Ascending aorta (tissue), 2 donors: ENCODE measurements at regions not wholly inside any gene's neighbourhood (a gene's known extent, or its start where the extent isn't known, plus 50 kb on each side); places are given as distances from the start of the nearest gene placed in this dataset.

Experiments used
- DNase-seq, 2 donors: peaks; one replicate each; pipeline ENCODE4 v3.0.0-alpha.2; 2019; ENCODE audit warnings: low spot score in 2 of 2
- H3K27ac ChIP-seq, 2 donors: fragments of 200-600 bp; sonication (generic); one replicate each; pipeline ENCODE4 v1.5.1; 2016 to 2017; ENCODE audit warnings: mild to moderate bottlenecking in 1 of 2
- H3K27me3 ChIP-seq: fragments of 200-600 bp; sonication (generic); one replicate; pipeline ENCODE4 v1.5.1; 2017
- H3K36me3 ChIP-seq, 2 donors: fragments of 200-600 bp; sonication (generic); one replicate each; pipeline ENCODE4 v1.5.1; 2016
- H3K4me1 ChIP-seq, 2 donors: fragments of 200-600 bp; sonication (generic); one replicate each; pipeline ENCODE4 v1.5.1; 2016 to 2017; ENCODE audit warnings: mild to moderate bottlenecking in 1 of 2
- H3K4me3 ChIP-seq, 2 donors: fragments of 200-600 bp; sonication (generic); one replicate each; pipeline ENCODE4 v1.5.1; 2016 to 2017; ENCODE audit warnings: mild to moderate bottlenecking in 1 of 2
- H3K9me3 ChIP-seq, 2 donors: fragments of 200-600 bp; sonication (generic); one replicate each; pipeline ENCODE4 v1.5.1; 2016
- CTCF ChIP-seq, 3 experiments: fragments of 200-600 bp in 2 of 3; fragments of 450-650 bp in 1 of 3; sonication (generic) in 2 of 3; IDR thresholded peaks; one replicate each; pipeline ENCODE4 v1.5.1; 2016 to 2019; ENCODE audit warnings: antibody characterized with exemption in 3 of 3, mild to moderate bottlenecking in 1 of 3, moderate library complexity in 1 of 3
- intact Hi-C: fragments of 100-400 bp; cut with DNase I; formaldehyde crosslinking; loops from one replicate; pipeline ENCODE4 v1.15.1; 2023

- H3K36me3 ChIP-seq = no peaks in the 10 kb centered on the region
- no peak for TF ChIP-seq CTCF (IDR thresholded peaks at IDR 0.05)
- peaks cover 0 to 4% of the 10 kb centered on the region in 2 donors for H3K9me3 ChIP-seq
- no peaks in the 10 kb centered on the region for H3K27me3 ChIP-seq
- no peak overlapping the region for H3K27ac ChIP-seq
- no peak for DNase-seq
- no peaks in the 10 kb centered on the region for H3K4me1 ChIP-seq
- intact Hi-C loops = no loop called here
- H3K4me3 ChIP-seq = no peak overlapping the region
Measured at GRCh38 chr4:178244785-178245184, 802.5 kb upstream of the AGA start.

GRCh38 chr4:178255172-178255571 lies 812.9 kb upstream of the AGA start:
- Histone ChIP-seq H3K4me1 (no peaks in the 10 kb centered on the region), H3K9me3 (no peaks in the 10 kb centered on the region), H3K36me3 (no peaks in the 10 kb centered on the region), H3K27me3 (no peaks in the 10 kb centered on the region), H3K4me3 (no peak overlapping the region), H3K27ac (no peak overlapping the region)
- no peak for TF ChIP-seq CTCF (IDR thresholded peaks at IDR 0.05)
- DNase-seq = no peak
- intact Hi-C loops = no loop called here

GRCh38 chr4:178258603-178259002 lies 816.4 kb upstream of the AGA start:
- no peaks in the 10 kb centered on the region for H3K27me3 ChIP-seq
- no peak overlapping the region for H3K4me3 ChIP-seq
- DNase-seq = no peak
- TF ChIP-seq CTCF (IDR thresholded peaks at IDR 0.05) = no peak
- no peaks in the 10 kb centered on the region for H3K36me3 ChIP-seq
- H3K9me3 ChIP-seq = no peaks in the 10 kb centered on the region
- no peak overlapping the region for H3K27ac ChIP-seq
- no peaks in the 10 kb centered on the region for H3K4me1 ChIP-seq
- intact Hi-C loops = no loop called here

- no peaks in the 10 kb centered on the region for H3K4me1 ChIP-seq
- no peaks in the 10 kb centered on the region for H3K27me3 ChIP-seq
- no peak overlapping the region for H3K4me3 ChIP-seq
- no peak for TF ChIP-seq CTCF (IDR thresholded peaks at IDR 0.05)
- DNase-seq = no peak
- H3K36me3 ChIP-seq = no peaks in the 10 kb centered on the region
- intact Hi-C loops = no loop called here
- H3K27ac ChIP-seq = no peak overlapping the region
- H3K9me3 ChIP-seq = no peaks in the 10 kb centered on the region
Measured at GRCh38 chr4:178259566-178259965, 817.3 kb upstream of the AGA start.

- H3K36me3 ChIP-seq = no peaks in the 10 kb centered on the region
Measured at GRCh38 chr4:178264001-178264400, 821.8 kb upstream of the AGA start.

More at GRCh38 chr4:178264001-178264400, 821.8 kb upstream of the AGA start:
- no peak for DNase-seq
- Histone ChIP-seq H3K27me3 (no peaks in the 10 kb centered on the region), H3K4me1 (no peaks in the 10 kb centered on the region), H3K9me3 (no peaks in the 10 kb centered on the region), H3K27ac (no peak overlapping the region), H3K4me3 (no peak overlapping the region)
- intact Hi-C loops = no loop called here
- TF ChIP-seq CTCF (IDR thresholded peaks at IDR 0.05) = no peak
